ENCODE measurements at regions not wholly inside any gene's neighbourhood (a gene's known extent, or its start where the extent isn't known, plus 50 kb on each side); places are given as distances from the start of the nearest gene placed in this dataset.
"Not testable (repeated sequence)": the region's sequence is repeated elsewhere in the genome, so short reads cannot be mapped to it uniquely, and the experiment has no call there.

DNA sequence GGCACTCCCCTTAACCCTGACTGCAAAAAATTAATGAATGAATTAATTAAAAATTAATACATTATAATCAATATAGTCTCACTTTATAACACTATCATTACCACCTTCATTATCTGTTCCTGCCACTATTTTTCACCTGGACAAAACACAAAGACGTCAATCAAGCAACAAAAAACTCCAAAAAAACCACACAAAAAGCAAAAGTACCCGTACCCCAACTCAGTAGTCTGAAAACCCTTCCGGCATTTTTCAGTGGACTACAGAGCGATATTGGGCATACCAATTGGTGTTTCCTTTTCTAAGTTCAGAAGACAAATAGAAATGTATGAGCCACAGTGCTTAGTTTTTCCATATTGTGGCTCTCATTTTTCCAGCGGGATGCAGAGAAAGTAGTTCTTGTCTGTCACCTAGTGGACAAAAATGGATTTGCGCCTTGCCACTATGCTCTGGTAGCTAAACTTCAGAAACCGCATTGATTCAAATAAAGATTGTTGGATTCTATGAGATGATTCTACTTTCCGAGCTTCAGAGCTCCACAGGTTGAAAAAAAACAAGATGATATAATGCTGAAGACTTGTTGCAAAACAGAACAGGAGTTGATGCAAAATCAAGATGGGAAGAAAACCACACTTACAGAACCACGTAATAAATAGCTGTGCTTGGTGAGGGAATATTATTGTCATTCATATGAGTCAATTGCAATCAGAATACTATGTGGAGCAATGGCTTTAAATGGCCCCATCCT, 50.6 kb upstream of the ITGB1 start:
- peak; percentile 72 to 76 for DNase-seq (ENCODE audit: low read depth in 2 of 2)

DNA sequence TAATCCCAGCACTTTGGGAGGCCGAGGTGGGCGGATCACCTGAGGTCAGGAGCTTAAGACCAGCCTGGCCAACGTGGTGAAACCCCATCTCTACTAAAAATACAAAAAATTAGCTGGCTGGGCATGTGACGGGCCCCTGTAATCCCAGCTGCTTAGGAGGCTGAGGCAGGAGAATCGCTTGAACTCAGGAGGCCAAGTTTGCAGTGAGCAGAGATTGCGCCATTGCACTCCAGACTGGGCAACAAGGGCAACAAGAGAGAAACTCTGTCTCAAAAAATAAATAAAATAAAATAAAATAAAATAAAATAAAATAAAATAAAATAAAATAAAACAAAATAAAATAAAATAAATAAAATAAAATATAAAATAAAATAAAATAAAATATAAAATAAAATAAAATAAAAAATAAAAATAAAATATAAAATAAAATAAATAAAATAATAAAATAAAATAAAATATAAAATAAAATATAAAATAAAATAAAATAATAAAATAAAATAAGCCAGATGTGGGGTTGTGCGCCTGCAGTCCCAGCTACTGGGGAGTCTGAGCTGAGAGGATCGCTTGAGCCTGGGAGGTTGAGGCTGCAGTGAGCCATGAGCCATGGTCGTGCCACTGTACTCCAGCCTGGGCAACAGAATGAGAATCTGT, 49.8 kb upstream of the ITGB1 start:
- not testable (repeated sequence) for DNase-seq (ENCODE audit: low read depth in 2 of 2)

Measured in fibroblast of skin of left biceps (primary cell).